Activated CD4-positive, alpha-beta T cell treated with anti-CD3 and anti-CD28 coated beads for 24 hours (primary cell): ENCODE measurements at regions not wholly inside any gene's neighbourhood (a gene's known extent, or its start where the extent isn't known, plus 50 kb on each side); places are given as distances from the start of the nearest gene placed in this dataset.
A peak's percentile ranks its signal among the peaks of the same experiment; 100 is the strongest.

Source experiments
- DNase-seq, 2 donors: peaks; one replicate each; pipeline ENCODE4 v3.0.0-alpha.2; 2020; ENCODE audit warnings: low read depth in 2 of 2

- no peak for DNase-seq
These were observed 114.2 kb upstream of the TENT5D start for GRCh38 chrX:80306007-80306406.

DNA sequence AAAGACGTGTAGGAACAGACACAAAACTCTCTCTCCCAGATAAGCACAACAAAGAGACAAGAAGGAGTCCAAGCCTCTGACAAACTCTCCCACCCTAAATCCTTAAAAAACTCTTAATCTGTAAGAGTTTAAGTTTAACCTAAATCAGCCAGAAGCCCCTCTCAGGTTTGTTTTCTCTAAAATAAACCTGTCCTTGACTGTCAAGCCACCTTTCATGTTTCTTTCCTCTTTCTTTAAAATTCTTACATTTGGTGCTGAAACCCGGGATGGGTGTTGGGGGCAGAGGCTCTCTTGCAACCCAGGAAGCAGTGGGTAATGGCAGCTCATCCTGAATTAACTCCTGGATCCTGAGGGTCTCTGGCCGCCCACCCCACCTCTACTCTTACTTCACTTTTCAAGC lies 107.8 kb upstream of the TENT5D start:
- DNase-seq: no peak

- no peak for DNase-seq
These were observed 103.7 kb upstream of the TENT5D start for GRCh38 chrX:80316526-80316925.

DNA sequence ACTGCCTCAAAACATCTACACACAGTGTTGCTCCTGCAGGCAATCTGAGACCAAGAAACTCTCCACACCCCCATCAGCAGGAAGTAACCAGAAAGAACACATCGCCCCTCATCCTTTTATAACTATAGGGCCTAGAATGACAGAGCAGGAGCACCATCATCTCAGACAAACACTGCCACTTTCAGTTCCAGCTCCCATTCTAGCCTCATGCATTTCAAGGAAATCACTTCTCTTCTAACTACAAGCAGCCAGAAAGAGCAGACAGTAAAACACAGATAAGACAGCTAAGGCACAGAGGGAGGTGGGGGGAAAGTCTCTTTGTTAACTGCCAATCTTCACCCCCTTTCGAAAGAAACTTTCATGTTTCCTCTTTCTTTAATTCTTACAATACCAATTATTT lies 102.6 kb upstream of the TENT5D start:
- DNase-seq: no peak

DNA sequence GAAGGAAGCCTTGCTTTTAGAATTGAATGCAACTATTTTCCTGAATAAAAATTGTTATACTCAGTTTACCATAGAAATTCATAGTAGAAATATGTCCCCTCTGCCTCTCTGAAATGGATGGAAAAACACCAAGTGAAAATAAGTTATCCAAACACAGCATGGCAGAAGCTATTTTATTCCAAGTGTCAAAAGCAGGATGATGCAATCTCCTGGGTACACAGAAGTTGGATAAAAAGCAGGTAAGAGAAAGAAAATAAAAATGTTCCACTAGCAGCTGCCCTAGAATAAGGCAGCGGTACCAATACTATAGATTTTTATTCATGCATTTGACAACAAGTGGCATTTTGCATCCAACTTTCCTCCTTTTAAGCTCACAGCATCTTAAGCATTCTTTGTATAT lies 89.0 kb upstream of the TENT5D start:
- no peak for DNase-seq

- DNase-seq: no peak
These were observed 85.7 kb upstream of the TENT5D start for GRCh38 chrX:80334583-80334982.

DNA sequence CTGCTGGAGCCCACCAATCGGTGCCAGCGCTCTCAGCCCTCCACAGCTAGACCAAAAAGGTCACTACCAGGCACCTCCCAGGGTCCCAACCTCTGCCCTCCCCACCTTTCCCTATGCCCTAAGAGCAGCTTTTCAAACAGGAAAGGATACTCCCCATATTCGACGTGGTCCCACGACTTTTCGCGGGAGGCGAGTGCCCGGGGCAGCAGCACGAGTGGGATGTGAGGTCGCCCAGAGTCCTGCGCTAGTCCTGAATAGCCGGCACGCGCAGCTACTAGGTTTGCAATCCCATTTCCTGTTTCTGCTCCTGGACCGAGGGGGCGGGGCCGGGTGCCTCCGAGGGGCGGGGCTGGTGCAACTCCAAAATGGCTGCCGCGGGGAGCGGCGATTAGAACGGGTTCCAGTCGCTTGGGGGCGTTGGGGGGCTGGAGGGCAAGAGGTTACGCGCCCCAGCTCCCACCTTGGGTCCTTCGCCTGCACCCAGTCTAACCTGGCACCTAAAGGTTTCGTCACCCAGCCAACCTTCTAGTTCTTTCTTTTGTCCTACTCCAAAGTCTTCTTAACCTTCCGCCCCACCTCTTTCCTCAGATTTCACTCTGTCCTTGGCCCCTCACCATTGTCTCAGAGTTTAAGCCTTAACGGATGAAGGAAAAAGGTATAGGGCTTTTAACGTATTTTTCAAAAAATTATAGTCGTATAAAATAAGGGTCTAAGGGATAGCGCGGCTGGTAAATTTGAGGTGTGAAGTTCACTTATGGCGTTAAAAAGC lies 85.0 kb upstream of the TENT5D start:
- peak; percentile 0 to 1 for DNase-seq

DNA sequence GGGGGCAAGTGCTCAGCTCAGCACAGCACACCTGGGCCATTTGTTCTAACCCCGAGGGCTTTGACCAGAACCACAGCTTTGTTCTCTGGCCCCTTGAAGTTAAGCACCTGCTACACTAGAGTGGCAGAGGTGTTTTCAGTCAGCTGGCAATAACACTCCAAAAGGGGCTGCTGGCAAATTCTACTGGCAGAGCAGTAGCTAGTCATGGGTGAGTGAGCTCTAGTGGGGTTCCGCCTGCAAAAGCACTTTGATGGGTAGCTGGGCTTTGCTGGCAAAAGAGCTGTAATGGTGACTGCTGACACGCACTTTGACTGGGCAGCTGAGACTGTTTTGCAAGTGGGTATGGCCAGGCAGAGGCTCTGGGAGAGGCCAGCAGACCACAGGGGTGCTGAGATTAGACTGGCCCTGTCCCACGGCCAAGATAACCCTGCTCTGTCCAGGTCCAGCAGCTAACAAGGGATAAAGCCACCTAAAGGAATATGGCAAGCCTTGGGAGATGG lies 65.2 kb upstream of the TENT5D start:
- no peak for DNase-seq
